SJSA1 (cell line): ENCODE measurements at regions not wholly inside any gene's neighbourhood (a gene's known extent, or its start where the extent isn't known, plus 50 kb on each side); places are given as distances from the start of the nearest gene placed in this dataset.
"Not testable (repeated sequence)": the region's sequence is repeated elsewhere in the genome, so short reads cannot be mapped to it uniquely, and the experiment has no call there.

Experiments
- DNase-seq, 2 experiments: peaks; one replicate each; pipeline ENCODE4 v3.0.0-alpha.2; 2015 to 2020; ENCODE audit warnings: low spot score in 2 of 2, low read depth in 1 of 2
- H3K27ac ChIP-seq: fragments of 250-450 bp; sonication (Bioruptor Pico); 2 replicates; pipeline ENCODE4 v1.5.1; 2020; ENCODE audit warnings: mild to moderate bottlenecking, moderate library complexity
- H3K27me3 ChIP-seq: fragments of 250-450 bp; sonication (Bioruptor Pico); replicated peaks from 2 replicates; pipeline ENCODE4 v1.5.1; 2020; ENCODE audit warnings: mild to moderate bottlenecking, moderate library complexity
- H3K36me3 ChIP-seq: fragments of 250-450 bp; sonication (Bioruptor Pico); 2 replicates; pipeline ENCODE4 v1.5.1; 2020; ENCODE audit warnings: mild to moderate bottlenecking
- H3K4me1 ChIP-seq: fragments of 250-450 bp; sonication (Bioruptor Pico); replicated peaks from 2 replicates; pipeline ENCODE4 v1.6.1; 2021; ENCODE audit warnings: mild to moderate bottlenecking
- H3K4me3 ChIP-seq: fragments of 250-450 bp; sonication (Bioruptor Pico); 2 replicates; pipeline ENCODE4 v1.5.1; 2020; ENCODE audit warnings: mild to moderate bottlenecking
- H3K9me3 ChIP-seq: fragments of 250-450 bp; sonication (Bioruptor Pico); replicated peaks from 2 replicates; pipeline ENCODE4 v1.5.1; 2020; ENCODE audit warnings: mild to moderate bottlenecking

DNA sequence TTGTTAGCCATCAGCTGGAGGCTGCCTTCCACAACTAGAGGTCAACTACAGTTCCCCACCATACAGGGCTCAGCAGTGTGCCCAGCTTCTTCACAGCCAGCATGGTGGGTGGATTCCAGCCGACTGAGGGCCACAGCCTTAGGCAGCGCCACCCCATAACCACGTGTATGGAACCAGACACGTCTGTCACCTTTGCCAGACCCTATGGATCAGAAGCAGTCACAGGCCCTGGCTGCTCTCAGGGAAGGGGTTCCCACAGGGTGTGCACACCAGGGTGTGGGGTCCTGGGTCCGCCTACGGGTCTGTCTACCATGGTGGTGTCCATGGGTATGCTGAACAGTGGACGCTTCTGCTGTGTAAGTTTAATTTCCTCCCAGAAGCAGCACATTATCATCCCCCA is 265.0 kb upstream of the FOXF1 start:
- no peak overlapping the region for H3K27ac ChIP-seq
- no peaks in the 10 kb centered on the region for H3K9me3 ChIP-seq
- no peaks in the 10 kb centered on the region for H3K27me3 ChIP-seq
- peaks cover 25% of the 10 kb centered on the region for H3K4me1 ChIP-seq
- H3K4me3 ChIP-seq: no peak overlapping the region
- no peaks in the 10 kb centered on the region for H3K36me3 ChIP-seq
- DNase-seq: peak in 1 of 2 experiments; percentile 32

DNA sequence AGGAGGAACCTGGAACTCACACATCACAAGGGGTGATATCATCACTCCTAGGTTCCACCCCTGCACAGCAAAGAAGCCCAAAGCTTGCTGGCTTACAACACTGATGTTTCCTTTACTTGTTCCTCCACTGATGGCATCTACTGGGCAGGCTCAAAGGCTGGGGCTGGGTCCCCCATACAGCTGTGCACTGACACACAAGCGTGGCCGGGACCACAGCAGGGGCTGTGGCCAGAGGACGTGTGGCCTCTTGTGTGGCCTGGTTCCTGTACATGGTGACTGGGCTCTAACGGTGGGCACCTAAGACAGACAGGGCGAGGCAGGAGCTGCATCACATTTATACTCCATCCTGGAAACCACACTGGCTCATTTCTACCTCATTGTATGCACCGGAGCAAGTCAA is 264.4 kb upstream of the FOXF1 start:
- no peak overlapping the region for H3K4me3 ChIP-seq
- DNase-seq: peak in 1 of 2 experiments; percentile 38
- H3K4me1 ChIP-seq: peaks cover 22% of the 10 kb centered on the region
- no peaks in the 10 kb centered on the region for H3K9me3 ChIP-seq
- H3K27ac ChIP-seq: no peak overlapping the region
- no peaks in the 10 kb centered on the region for H3K27me3 ChIP-seq
- no peaks in the 10 kb centered on the region for H3K36me3 ChIP-seq

DNA sequence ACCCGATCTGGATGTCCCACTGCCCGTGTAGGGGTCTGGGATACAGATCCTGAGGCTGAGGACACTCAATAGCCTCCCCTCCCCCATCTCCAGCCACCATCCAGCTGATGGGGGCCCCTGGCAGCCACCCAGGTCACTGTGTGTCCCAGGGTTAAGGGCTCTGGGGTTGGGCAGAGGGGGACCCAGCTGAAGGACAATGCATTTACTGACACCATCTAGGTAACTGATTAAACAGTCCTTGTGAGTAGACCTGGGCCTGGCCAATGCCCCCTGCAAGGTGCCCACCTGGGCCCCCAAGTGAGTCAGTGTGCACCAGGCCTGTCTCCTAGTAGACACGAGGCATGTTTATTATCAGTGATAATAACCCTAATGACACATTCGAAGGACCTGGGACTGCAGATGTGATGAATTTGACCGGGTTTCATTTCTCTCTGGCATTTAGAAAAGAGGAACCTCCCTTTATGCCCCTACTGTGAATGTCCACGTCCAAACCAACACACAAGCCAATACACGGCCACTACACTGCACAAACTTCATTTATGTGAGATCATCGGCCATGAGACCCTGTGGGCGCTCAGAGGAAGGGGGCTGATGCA is 261.9 kb upstream of the FOXF1 start:
- DNase-seq: peak in 1 of 2 experiments; percentile 37
- peaks cover 27% of the 10 kb centered on the region for H3K4me1 ChIP-seq
- H3K36me3 ChIP-seq: no peaks in the 10 kb centered on the region
- H3K4me3 ChIP-seq: no peak overlapping the region
- H3K9me3 ChIP-seq: no peaks in the 10 kb centered on the region
- H3K27ac ChIP-seq: no peak overlapping the region
- no peaks in the 10 kb centered on the region for H3K27me3 ChIP-seq

DNA sequence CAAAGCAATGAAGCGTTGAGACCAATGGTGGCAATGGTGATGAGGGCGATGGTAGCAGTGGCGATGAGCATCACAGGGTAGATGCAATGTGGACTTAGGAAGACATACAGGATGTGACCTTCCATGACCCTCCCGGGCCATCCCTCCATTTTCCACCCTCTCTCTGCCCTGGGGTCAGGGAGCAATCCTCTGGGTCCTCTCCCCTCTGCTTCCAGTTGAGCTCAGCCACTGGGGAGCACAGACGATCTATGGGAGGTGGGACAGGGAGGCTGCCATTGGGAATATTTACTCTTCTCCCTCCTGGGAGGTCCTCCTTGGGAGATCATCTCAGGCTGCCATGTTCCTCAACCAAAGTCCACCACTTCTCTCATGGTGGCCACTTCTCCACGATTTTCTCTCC is 260.7 kb upstream of the FOXF1 start:
- Histone ChIP-seq H3K27ac (no peak overlapping the region), H3K36me3 (no peaks in the 10 kb centered on the region), H3K4me1 (peaks cover 28% of the 10 kb centered on the region), H3K4me3 (no peak overlapping the region), H3K9me3 (no peaks in the 10 kb centered on the region), H3K27me3 (no peaks in the 10 kb centered on the region)
- DNase-seq: peak in 1 of 2 experiments; percentile 38

DNA sequence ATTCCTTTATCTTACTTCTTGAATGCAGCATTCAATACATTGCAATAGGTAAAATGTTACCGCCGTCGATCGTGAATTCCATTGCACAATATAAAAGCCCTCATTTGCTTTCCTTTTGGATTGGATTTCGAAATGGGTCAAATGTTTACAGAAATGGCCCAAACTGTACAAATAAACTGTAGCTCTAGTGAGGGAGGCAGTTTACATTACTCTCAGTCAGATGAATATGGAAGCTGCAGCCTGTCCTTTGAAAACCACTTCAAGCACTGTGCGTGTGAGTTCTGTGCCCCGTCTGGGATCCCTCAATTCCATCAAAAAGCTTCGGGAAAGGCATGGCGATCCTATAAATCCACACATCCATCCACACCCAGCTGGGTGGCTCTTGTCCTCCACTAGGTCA is 258.6 kb upstream of the FOXF1 start:
- Histone ChIP-seq H3K4me3 (no peak overlapping the region), H3K27ac (peak overlapping the region; percentile 46), H3K27me3 (no peaks in the 10 kb centered on the region), H3K9me3 (no peaks in the 10 kb centered on the region; the same call in 1 of the 2 replicates), H3K4me1 (peaks cover 38% of the 10 kb centered on the region), H3K36me3 (no peaks in the 10 kb centered on the region)
- DNase-seq: peak; percentile 68 to 83

DNA sequence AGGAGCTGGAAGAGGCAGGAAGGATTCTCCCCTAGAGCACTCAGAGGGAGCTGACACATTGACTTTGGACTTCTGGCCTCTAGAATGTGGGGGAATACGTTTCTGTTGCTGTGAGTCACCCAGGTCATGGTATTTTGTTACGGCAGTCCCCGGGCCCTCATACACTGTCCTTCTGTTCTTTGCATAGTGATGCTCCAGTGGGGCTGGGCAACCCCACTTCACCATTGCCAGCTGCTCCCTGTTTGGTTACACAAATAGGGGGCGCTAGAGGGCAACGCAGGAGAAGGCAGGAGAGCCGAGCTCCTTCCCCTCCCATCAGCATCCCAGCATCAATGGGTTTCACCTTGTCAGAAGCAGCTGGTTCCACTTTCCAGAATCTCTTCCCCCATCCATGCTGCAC is 257.7 kb upstream of the FOXF1 start:
- peak; percentile 64 to 69 for DNase-seq
- Histone ChIP-seq H3K4me1 (peaks cover 46% of the 10 kb centered on the region), H3K4me3 (no peak overlapping the region), H3K9me3 (no peaks in the 10 kb centered on the region; the same call in 1 of the 2 replicates), H3K36me3 (no peaks in the 10 kb centered on the region), H3K27me3 (no peaks in the 10 kb centered on the region), H3K27ac (peak overlapping the region; percentile 46)

DNA sequence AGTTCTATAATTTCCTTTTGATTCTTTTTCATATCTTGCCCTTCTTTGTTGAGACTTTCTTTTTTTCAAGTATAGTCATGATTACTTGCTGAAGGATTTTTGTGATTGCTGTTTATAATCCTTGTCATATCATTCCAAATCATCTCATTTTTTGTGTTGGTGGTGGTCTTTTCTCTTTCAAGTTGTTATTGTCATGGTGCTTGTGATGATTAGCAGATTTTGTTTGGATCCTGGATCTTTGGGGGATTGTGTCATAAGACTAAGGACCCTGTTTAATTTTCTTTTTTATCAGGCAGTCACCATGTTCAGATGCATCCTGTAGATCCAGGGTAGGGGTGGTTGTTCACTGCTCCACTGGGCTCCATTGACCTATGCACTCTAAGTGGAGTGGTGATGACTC is 254.4 kb upstream of the FOXF1 start:
- H3K27ac ChIP-seq: peak overlapping the region; percentile 98

DNA sequence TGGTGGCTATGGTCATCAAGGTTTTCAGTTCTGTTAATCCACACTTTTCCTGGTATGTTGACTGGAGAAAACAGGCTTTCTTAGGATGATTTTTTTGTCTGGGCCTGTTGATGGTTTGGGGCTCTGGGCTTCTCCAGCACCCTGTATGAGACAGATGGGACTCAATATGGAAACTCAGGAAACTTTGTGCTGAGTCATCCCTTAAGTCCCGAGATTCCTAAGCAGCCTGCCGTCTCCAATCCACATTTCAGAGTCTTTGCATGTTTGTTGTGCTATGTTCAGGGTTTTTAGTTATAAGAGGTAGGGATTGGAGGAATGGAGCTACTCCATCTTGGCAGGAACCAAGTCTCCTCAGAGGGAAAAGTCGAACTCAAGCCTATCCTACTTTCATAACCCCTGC is 253.3 kb upstream of the FOXF1 start:
- H3K27me3 ChIP-seq: no peaks in the 10 kb centered on the region
- H3K27ac ChIP-seq: peak overlapping the region; percentile 98
- H3K36me3 ChIP-seq: no peaks in the 10 kb centered on the region
- no peak for DNase-seq
- no peaks in the 10 kb centered on the region; the same call in 1 of the 2 replicates for H3K9me3 ChIP-seq
- peaks cover 77% of the 10 kb centered on the region for H3K4me1 ChIP-seq
- H3K4me3 ChIP-seq: no peak overlapping the region

More for the DNA sequence above, 254.4 kb upstream of the FOXF1 start:
- peaks cover 77% of the 10 kb centered on the region for H3K4me1 ChIP-seq
- H3K4me3 ChIP-seq: no peak overlapping the region
- no peaks in the 10 kb centered on the region; the same call in 1 of the 2 replicates for H3K9me3 ChIP-seq
- no peak for DNase-seq
- no peaks in the 10 kb centered on the region for H3K27me3 ChIP-seq
- no peaks in the 10 kb centered on the region for H3K36me3 ChIP-seq

DNA sequence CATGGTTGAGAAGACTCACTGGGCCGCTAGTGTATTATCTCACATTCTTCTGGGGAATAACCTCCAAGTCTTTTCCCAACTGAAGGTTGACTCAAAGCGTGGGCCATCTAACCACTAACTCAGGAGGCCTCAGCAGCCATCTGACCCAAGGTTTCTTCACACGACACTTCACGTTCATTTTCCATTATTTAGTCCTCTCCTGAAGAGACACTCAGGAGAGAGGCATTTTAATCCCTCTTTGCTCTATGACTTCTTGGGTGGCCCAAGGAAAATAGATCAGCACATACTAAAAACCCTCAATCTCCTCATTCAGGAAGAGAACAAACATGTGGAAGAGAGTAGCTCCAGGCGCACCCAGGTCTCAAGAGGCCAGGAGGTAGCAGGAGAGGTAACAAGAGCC is 252.8 kb upstream of the FOXF1 start:
- DNase-seq: peak; percentile 93 to 99
- Histone ChIP-seq H3K4me1 (peaks cover 73% of the 10 kb centered on the region), H3K36me3 (no peaks in the 10 kb centered on the region), H3K27me3 (no peaks in the 10 kb centered on the region), H3K4me3 (no peak overlapping the region), H3K27ac (peak overlapping the region; percentile 98), H3K9me3 (no peaks in the 10 kb centered on the region; the same call in 1 of the 2 replicates)

DNA sequence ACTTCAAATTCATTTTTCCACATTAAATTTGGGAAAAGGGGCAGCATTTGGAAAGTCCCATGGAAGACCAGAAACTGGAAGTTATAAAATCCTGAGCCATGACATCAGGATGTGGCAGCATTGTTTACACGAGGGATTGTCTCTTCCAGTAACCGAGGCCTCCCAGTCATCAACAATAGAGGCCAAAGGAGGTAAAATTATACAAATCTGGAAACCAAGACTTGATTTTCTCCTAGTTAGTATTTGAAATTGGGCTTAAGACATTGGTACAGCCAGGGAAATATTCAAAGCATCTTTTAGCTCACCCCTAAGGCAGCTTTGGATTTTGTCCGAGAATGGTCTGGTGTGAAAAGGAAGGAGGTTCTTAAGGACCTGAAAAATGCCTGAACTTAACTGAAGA is 251.6 kb upstream of the FOXF1 start:
- no peak overlapping the region for H3K4me3 ChIP-seq
- no peaks in the 10 kb centered on the region; the same call in 1 of the 2 replicates for H3K9me3 ChIP-seq
- peak; percentile 86 to 98 for DNase-seq
- H3K36me3 ChIP-seq: no peaks in the 10 kb centered on the region
- peak overlapping the region; percentile 98 for H3K27ac ChIP-seq
- no peaks in the 10 kb centered on the region for H3K27me3 ChIP-seq
- peaks cover 66% of the 10 kb centered on the region for H3K4me1 ChIP-seq

DNA sequence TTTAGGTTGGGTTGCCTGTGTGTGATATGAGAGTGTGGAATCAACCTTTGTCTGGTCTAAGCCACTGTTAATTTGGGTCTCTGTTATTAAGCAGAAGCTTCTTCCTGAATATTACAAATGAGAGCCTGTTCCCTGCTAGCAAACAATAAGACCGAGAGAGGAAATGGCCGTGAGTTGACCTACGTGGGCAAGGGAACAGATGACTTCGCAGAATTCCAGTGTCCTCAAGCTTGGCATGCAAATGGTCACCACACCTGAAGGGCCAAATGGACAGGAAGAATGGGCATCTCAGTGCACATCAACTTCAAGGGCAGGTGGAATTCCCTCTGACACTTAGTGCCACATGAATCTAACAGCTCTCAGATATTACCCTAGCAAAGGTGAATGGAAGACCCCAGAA is 250.8 kb upstream of the FOXF1 start:
- no peak for DNase-seq
- Histone ChIP-seq H3K36me3 (no peaks in the 10 kb centered on the region), H3K4me1 (peaks cover 63% of the 10 kb centered on the region), H3K4me3 (no peak overlapping the region), H3K9me3 (no peaks in the 10 kb centered on the region; the same call in 1 of the 2 replicates), H3K27ac (peak overlapping the region; percentile 98), H3K27me3 (no peaks in the 10 kb centered on the region)

DNA sequence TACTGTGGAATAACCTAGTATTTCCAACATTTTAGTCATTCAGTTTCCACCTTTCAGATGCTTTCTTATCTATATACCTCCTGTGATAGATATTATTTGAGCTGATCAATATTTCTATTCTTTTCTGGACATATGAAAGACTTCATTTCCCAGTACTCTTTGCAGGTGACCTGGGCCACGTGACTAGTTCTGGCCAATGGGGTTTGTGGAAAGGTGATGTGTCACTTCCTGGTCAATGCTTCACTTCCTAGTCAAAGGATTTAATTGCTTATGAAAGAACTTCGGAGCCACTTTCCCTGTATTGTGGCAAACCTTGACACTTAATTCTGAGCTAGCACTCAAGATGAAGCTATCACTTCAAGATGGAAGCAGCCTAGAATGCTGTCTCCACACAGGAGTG is 248.9 kb upstream of the FOXF1 start:
- Histone ChIP-seq H3K4me1 (peaks cover 56% of the 10 kb centered on the region), H3K4me3 (no peak overlapping the region)

DNA sequence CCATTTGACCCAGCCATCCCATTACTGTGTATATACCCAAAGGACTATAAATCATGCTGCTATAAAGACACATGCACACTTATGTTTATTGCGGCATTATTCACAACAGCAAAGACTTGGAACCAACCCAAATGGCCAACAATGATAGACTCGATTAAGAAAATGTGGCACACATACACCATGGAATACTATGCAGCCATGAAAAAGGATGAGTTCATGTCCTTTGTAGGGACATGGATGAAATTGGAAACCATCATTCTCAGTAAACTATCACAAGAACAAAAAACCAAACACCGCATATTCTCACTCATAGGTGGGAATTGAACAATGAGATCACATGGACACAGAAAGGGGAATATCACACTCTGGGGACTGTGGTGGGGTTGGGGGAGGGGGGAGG is 242.7 kb upstream of the FOXF1 start:
- H3K27ac ChIP-seq, H3K9me3 ChIP-seq, H3K36me3 ChIP-seq, H3K4me3 ChIP-seq, H3K27me3 ChIP-seq, H3K4me1 ChIP-seq, DNase-seq: not testable (repeated sequence)

More for the DNA sequence above, 248.9 kb upstream of the FOXF1 start:
- Histone ChIP-seq H3K9me3 (no peaks in the 10 kb centered on the region), H3K36me3 (no peaks in the 10 kb centered on the region), H3K27ac (peak overlapping the region; percentile 98; the same call in 1 of the 2 replicates), H3K27me3 (no peaks in the 10 kb centered on the region)
- no peak for DNase-seq

DNA sequence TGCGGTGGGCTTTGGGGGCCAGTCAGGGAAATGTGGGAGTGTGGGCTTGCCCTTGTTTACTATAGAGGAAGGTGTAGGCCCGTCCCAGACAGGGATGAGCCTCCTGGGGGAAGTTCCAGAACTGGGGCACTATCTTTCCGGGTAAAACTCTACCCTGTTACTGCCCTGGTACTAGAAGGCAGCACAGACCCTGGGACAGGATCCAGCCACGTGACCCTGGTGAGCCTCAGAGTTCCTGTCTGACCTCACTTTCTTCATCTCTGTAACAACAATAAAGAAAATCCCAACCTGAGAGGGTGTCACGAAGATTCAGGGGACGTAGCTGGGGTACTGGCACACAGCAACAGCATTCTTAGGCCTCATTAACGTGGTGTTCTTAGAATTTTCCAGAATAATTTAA is 239.6 kb upstream of the FOXF1 start:
- Histone ChIP-seq H3K27ac (no peak overlapping the region), H3K36me3 (no peaks in the 10 kb centered on the region), H3K9me3 (no peaks in the 10 kb centered on the region), H3K4me3 (no peak overlapping the region), H3K4me1 (peaks cover 13% of the 10 kb centered on the region), H3K27me3 (no peaks in the 10 kb centered on the region)
- DNase-seq: no peak

DNA sequence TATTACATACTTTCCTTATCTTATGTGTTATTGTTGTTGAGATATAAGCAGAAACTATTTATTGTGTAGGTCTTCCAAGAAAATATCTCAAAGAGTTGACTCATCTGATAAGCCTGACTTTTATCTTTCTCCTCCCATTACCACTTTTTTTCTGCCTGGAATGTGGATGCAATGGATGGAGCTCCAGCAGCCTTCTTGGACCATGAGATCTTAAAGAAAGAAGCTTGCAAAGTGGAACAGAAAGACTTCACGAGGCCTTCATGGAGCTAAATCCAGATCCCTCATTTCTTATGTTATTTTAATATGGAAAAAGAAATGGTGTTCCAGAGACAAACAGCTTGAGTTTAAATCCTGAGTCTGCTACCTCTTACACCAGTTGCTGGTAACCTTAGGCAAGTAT is 237.6 kb upstream of the FOXF1 start:
- H3K4me1 ChIP-seq: peaks cover 24% of the 10 kb centered on the region
- H3K4me3 ChIP-seq: no peak overlapping the region
- no peaks in the 10 kb centered on the region for H3K36me3 ChIP-seq
- no peak for DNase-seq
- no peaks in the 10 kb centered on the region for H3K9me3 ChIP-seq
- H3K27me3 ChIP-seq: no peaks in the 10 kb centered on the region
- H3K27ac ChIP-seq: no peak overlapping the region
